ENCODE measurements at regions not wholly inside any gene's neighbourhood (a gene's known extent, or its start where the extent isn't known, plus 50 kb on each side); places are given as distances from the start of the nearest gene placed in this dataset.

- Histone ChIP-seq H3F3A (replicated peaks; ENCODE audit: low read depth) (no peaks in the 10 kb centered on the region), H3K27me3 (ENCODE audit: insufficient read depth) (no peaks in the 10 kb centered on the region), H3K4me1 (ENCODE audit: insufficient read depth) (peaks cover 40% of the 10 kb centered on the region), H3K27ac (ENCODE audit: low read depth) (no peak overlapping the region), H2AFZ (peak overlapping the region; percentile 69; the same call in 1 of the 2 replicates), H3K4me2 (no peak overlapping the region), H3K36me3 (ENCODE audit: insufficient read depth) (no peaks in the 10 kb centered on the region), H3K4me3 (no peak overlapping the region), H4K20me1 (replicated peaks; ENCODE audit: insufficient read depth) (no peaks in the 10 kb centered on the region), H3K9me2 (ENCODE audit: insufficient read depth) (no peaks in the 10 kb centered on the region; the same call in 1 of the 2 replicates), H3K79me2 (replicated peaks; ENCODE audit: insufficient read depth) (no peaks in the 10 kb centered on the region)
- no peak overlapping the region for H3K27ac Mint-ChIP-seq
- TF ChIP-seq ETS1 (IDR thresholded peaks at IDR 0.05), result no peak
- ATAC-seq, result no peak
- DNase-seq (ENCODE audit: low spot score), result no peak
- peaks cover 43% of the 10 kb centered on the region for H3K4me1 Mint-ChIP-seq
- no peak overlapping the region for H3K4me3 Mint-ChIP-seq
- no peaks in the 10 kb centered on the region for H3K9me3 Mint-ChIP-seq
- peaks cover 16% of the 10 kb centered on the region for H3K27me3 Mint-ChIP-seq (ENCODE audit: insufficient read depth, low read depth, poor library complexity)
- no peaks in the 10 kb centered on the region; the same call in 2 of the 3 replicates for H3K36me3 Mint-ChIP-seq (ENCODE audit: low read depth)
Measured at GRCh38 chr2:42957861-42958301, 165.5 kb upstream of the HAAO start.

- H3K36me3 ChIP-seq (ENCODE audit: insufficient read depth), result no peaks in the 10 kb centered on the region
- peaks cover 4% of the 10 kb centered on the region; the same call in 1 of the 3 replicates for H3K9me3 Mint-ChIP-seq
- H3K4me3 Mint-ChIP-seq, result no peak overlapping the region
- no peaks in the 10 kb centered on the region for H3K79me2 ChIP-seq (replicated peaks; ENCODE audit: insufficient read depth)
- H3F3A ChIP-seq (replicated peaks; ENCODE audit: low read depth), result no peaks in the 10 kb centered on the region
- H2AFZ ChIP-seq, result peak overlapping the region; percentile 69; the same call in 1 of the 2 replicates
- H3K9me2 ChIP-seq (ENCODE audit: insufficient read depth), result no peaks in the 10 kb centered on the region; the same call in 1 of the 2 replicates
- no peak overlapping the region for H3K4me3 ChIP-seq
- peaks cover 37% of the 10 kb centered on the region for H3K4me1 ChIP-seq (ENCODE audit: insufficient read depth)
- no peak overlapping the region for H3K27ac ChIP-seq (ENCODE audit: low read depth)
- ATAC-seq (peak; percentile 55), DNase-seq (ENCODE audit: low spot score) (peak; percentile 41)
- H4K20me1 ChIP-seq (replicated peaks; ENCODE audit: insufficient read depth), result no peaks in the 10 kb centered on the region
- H3K27me3 Mint-ChIP-seq (ENCODE audit: insufficient read depth, low read depth, poor library complexity), result peaks cover 16% of the 10 kb centered on the region
- no peaks in the 10 kb centered on the region for H3K27me3 ChIP-seq (ENCODE audit: insufficient read depth)
- H3K4me2 ChIP-seq, result 0 out of 2 replicates have a peak overlapping the region, but pooled peaks have one; percentile 18
- H3K4me1 Mint-ChIP-seq, result peaks cover 42% of the 10 kb centered on the region
- TF ChIP-seq ZNF114 (CRISPR knock-in tag; IDR thresholded peaks at IDR 0.05), result no peak
- TF ChIP-seq ZNF331 (CRISPR knock-in tag; IDR thresholded peaks at IDR 0.05; ENCODE audit: low read depth), result no peak
- peaks cover 3% of the 10 kb centered on the region; the same call in 1 of the 3 replicates for H3K36me3 Mint-ChIP-seq (ENCODE audit: low read depth)
- no peak overlapping the region for H3K27ac Mint-ChIP-seq
Measured at GRCh38 chr2:42957109-42957860, 164.9 kb upstream of the HAAO start.

- no peaks in the 10 kb centered on the region for H3K27me3 ChIP-seq (ENCODE audit: insufficient read depth)
- H3K4me2 ChIP-seq, result no peak overlapping the region
- Mint-ChIP-seq H3K27me3 (ENCODE audit: insufficient read depth, low read depth, poor library complexity) (peaks cover 18% of the 10 kb centered on the region), H3K4me1 (peaks cover 29% of the 10 kb centered on the region), H3K9me3 (peaks cover 4% of the 10 kb centered on the region; the same call in 1 of the 3 replicates), H3K36me3 (ENCODE audit: low read depth) (peaks cover 3% of the 10 kb centered on the region; the same call in 1 of the 3 replicates), H3K4me3 (no peak overlapping the region), H3K27ac (no peak overlapping the region)
- no peaks in the 10 kb centered on the region for H3K79me2 ChIP-seq (replicated peaks; ENCODE audit: insufficient read depth)
- H3F3A ChIP-seq (replicated peaks; ENCODE audit: low read depth), result no peaks in the 10 kb centered on the region
- H3K4me1 ChIP-seq (ENCODE audit: insufficient read depth), result peaks cover 24% of the 10 kb centered on the region
- DNase-seq (ENCODE audit: low spot score) (peak; percentile 39), ATAC-seq (no peak)
- no peaks in the 10 kb centered on the region for H3K36me3 ChIP-seq (ENCODE audit: insufficient read depth)
- H3K4me3 ChIP-seq, result no peak overlapping the region
- no peaks in the 10 kb centered on the region; the same call in 1 of the 2 replicates for H3K9me2 ChIP-seq (ENCODE audit: insufficient read depth)
- H3K27ac ChIP-seq (ENCODE audit: low read depth), result no peak overlapping the region
- no peaks in the 10 kb centered on the region for H4K20me1 ChIP-seq (replicated peaks; ENCODE audit: insufficient read depth)
- H2AFZ ChIP-seq, result no peak overlapping the region
- TF ChIP-seq STAT1 (IDR thresholded peaks at IDR 0.05; ENCODE audit: unreplicated experiment) (no peak), CREB1 (CRISPR knock-in tag; IDR thresholded peaks at IDR 0.05; ENCODE audit: low read depth) (no peak), CTCF (conservative IDR thresholded peaks at IDR 0.05; ENCODE audit: low read depth in 2 of 2) (no peak), EZH2phosphoT487 (IDR thresholded peaks at IDR 0.05; ENCODE audit: unreplicated experiment) (no peak), ETS1 (IDR thresholded peaks at IDR 0.05) (no peak), ZNF331 (CRISPR knock-in tag; IDR thresholded peaks at IDR 0.05; ENCODE audit: low read depth) (no peak), EZH2 (IDR thresholded peaks at IDR 0.05; ENCODE audit: low read depth, unreplicated experiment) (no peak), NANOG (IDR thresholded peaks at IDR 0.05; ENCODE audit: borderline replicate concordance) (no peak), JUNB (IDR thresholded peaks at IDR 0.05; ENCODE audit: unreplicated experiment) (no peak)
Measured at GRCh38 chr2:42954227-42954962, 162.0 kb upstream of the HAAO start.

Data from GM23338 (cell line).